ENCODE measurements at regions not wholly inside any gene's neighbourhood (a gene's known extent, or its start where the extent isn't known, plus 50 kb on each side); places are given as distances from the start of the nearest gene placed in this dataset.
"Not testable (repeated sequence)": the region's sequence is repeated elsewhere in the genome, so short reads cannot be mapped to it uniquely, and the experiment has no call there.

DNA sequence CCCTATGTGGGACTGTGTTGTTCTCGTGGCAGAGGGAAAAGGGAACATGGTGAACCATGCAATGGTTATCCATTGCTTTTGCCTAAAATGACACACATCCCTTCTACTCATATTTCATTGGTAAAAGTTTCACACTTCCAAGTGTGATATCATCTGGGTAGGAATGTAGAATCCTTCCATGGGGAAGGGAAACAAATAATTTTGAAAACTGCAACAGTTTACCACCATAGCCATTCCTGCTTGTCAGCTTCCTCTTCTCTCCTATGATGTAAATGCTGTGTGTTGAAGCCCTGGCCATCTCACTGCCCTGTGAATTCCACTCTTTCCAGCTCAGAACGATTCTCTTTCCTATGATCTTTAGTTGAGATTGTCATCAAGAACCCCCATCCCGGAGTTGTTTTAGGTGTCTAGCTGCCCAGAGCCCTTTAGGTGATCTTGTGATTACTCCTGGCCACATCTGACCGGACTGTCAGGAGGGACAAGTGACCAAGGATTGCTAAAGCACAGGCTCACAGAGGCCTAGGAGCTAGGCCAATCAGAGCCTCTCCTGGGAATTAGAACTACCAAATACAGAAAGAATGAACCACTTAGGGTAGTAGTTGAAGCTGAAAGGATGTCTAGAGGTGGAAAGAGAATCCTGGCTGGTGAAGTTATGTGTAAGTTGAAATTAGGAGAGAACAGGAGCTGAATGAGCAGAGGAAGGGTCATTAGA, 84.6 kb downstream of the VCPKMT start:
- TF ChIP-seq, protein P1, sequence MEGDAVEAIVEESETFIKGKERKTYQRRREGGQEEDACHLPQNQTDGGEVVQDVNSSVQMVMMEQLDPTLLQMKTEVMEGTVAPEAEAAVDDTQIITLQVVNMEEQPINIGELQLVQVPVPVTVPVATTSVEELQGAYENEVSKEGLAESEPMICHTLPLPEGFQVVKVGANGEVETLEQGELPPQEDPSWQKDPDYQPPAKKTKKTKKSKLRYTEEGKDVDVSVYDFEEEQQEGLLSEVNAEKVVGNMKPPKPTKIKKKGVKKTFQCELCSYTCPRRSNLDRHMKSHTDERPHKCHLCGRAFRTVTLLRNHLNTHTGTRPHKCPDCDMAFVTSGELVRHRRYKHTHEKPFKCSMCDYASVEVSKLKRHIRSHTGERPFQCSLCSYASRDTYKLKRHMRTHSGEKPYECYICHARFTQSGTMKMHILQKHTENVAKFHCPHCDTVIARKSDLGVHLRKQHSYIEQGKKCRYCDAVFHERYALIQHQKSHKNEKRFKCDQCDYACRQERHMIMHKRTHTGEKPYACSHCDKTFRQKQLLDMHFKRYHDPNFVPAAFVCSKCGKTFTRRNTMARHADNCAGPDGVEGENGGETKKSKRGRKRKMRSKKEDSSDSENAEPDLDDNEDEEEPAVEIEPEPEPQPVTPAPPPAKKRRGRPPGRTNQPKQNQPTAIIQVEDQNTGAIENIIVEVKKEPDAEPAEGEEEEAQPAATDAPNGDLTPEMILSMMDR (IDR thresholded peaks at IDR 0.05), result no peak
- peak overlapping the region; percentile 37 for H3K27ac Mint-ChIP-seq (ENCODE audit: unreplicated experiment)
- peaks cover 10% of the 10 kb centered on the region for H3K4me1 Mint-ChIP-seq (ENCODE audit: low read depth)
- no peak overlapping the region for H3K4me3 Mint-ChIP-seq (ENCODE audit: unreplicated experiment)
- no peaks in the 10 kb centered on the region for H3K9me3 Mint-ChIP-seq (ENCODE audit: low read depth)
- H3K36me3 Mint-ChIP-seq (ENCODE audit: low read depth), result no peaks in the 10 kb centered on the region
- no peaks in the 10 kb centered on the region for H3K27me3 Mint-ChIP-seq (ENCODE audit: low read depth)
- DNase-seq (ENCODE audit: low spot score), result no peak

DNA sequence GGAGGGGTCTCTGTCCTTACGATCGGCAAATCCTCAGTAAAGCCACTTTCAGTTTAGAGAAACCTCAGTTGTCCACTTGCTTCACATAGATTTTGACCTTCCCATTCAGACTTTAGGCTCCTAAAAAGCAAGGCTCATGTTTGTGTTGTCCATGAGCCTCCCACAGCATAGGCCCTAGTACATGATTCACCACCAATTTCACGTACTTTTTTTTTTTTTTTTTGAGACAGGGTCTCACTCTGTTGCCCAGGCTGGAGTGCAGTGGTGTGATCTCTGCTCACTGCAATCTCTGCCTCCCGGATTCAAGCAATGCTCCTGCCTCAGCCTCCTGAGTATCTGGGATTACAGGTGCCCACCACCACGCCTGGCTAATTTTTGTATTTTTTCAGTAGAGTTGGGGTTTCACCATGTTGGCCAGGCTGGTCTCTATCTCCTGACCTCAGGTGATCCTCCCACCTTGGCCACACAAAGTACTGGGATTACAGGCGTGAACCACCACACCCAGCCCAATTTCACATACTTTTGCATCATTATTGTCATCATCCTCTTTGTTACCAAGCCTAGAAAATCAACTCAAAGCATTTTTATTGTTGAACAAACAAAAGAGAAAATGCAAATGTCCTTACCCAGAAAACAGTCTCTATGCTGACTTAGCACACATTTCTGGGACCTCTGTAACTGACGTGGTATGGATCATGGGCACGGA, 83.8 kb downstream of the VCPKMT start:
- H3K4me3 Mint-ChIP-seq (ENCODE audit: unreplicated experiment); H3K27ac Mint-ChIP-seq (ENCODE audit: unreplicated experiment); DNase-seq (ENCODE audit: low spot score); H3K9me3 Mint-ChIP-seq (ENCODE audit: low read depth); H3K36me3 Mint-ChIP-seq (ENCODE audit: low read depth); H3K27me3 Mint-ChIP-seq (ENCODE audit: low read depth): not testable (repeated sequence)
- peaks cover 10% of the 10 kb centered on the region for H3K4me1 Mint-ChIP-seq (ENCODE audit: low read depth)

DNA sequence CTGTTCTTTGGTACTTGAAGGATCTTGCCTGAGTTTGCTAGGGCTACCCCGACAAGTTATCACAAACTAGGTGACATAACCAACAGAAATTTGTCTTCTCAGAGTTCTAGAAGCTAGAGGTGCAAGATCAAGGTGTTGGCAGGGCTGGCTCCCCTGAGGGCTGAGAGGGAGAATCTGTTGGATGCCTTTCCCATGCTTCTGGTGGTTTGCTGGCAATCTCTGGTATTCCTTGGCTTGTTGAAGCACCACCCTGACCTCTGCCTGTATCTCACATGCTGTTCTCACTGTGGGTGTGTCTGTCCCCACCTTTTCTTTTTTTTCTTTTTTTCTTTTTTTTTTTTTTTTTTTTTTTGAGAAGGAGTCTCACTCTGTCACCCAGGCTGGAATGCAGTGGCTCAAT, 81.2 kb downstream of the VCPKMT start:
- no peak overlapping the region for H3K4me3 Mint-ChIP-seq (ENCODE audit: unreplicated experiment)
- TF ChIP-seq, protein P1 (IDR thresholded peaks at IDR 0.05), result no peak

DNA sequence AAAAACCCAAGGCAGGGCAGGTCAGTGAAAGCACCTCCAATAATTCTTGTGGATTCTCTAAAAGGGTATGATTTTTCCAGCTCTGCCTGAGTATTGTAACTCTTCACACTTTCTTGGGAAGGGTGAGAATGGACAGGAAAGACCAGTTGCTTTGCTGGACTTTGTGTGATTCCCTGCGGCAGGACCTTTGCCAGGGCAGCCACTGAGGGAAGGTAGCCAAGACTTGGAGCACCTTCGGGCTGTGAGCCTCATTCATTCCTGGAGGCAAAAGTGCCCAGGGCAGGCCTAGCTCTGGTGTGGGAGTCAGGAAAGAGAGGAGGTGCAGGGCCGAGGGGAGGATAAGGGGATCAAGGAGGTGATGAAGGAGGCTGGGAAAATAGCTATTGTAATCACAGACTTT, 80.2 kb downstream of the VCPKMT start:
- no peaks in the 10 kb centered on the region for H3K27me3 Mint-ChIP-seq (ENCODE audit: low read depth)
- DNase-seq (ENCODE audit: low spot score), result no peak
- TF ChIP-seq, protein P1 (IDR thresholded peaks at IDR 0.05), result no peak
- H3K27ac Mint-ChIP-seq (ENCODE audit: unreplicated experiment), result no peak overlapping the region
- H3K36me3 Mint-ChIP-seq (ENCODE audit: low read depth), result no peaks in the 10 kb centered on the region
- H3K4me3 Mint-ChIP-seq (ENCODE audit: unreplicated experiment), result no peak overlapping the region
- peaks cover 35% of the 10 kb centered on the region for H3K4me1 Mint-ChIP-seq (ENCODE audit: low read depth)
- no peaks in the 10 kb centered on the region for H3K9me3 Mint-ChIP-seq (ENCODE audit: low read depth)

More for the DNA sequence above, 81.2 kb downstream of the VCPKMT start:
- Mint-ChIP-seq H3K4me1 (ENCODE audit: low read depth) (peaks cover 26% of the 10 kb centered on the region), H3K36me3 (ENCODE audit: low read depth) (no peaks in the 10 kb centered on the region), H3K27ac (ENCODE audit: unreplicated experiment) (no peak overlapping the region), H3K27me3 (ENCODE audit: low read depth) (no peaks in the 10 kb centered on the region), H3K9me3 (ENCODE audit: low read depth) (no peaks in the 10 kb centered on the region)
- no peak for DNase-seq (ENCODE audit: low spot score)

DNA sequence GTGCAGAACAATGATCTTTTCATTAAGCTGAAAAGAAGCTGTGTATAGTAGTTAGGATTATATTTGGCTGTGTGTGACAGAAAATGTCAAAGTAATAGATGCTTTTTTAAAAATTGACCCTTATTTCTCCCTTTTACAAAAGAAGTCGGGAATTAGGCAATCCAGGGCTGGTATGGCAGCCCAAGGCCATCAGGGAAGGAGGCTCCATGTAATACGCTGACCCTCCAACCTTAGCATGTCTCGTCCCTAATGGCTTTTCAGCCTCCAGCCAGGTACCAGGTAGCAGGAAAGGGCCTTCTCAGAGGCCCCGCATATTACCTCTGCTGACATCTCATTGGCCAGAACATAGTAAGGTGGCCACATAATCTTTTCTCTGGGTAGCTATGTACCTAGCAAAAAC, 79.7 kb downstream of the VCPKMT start:
- Mint-ChIP-seq H3K4me3 (ENCODE audit: unreplicated experiment) (no peak overlapping the region), H3K36me3 (ENCODE audit: low read depth) (no peaks in the 10 kb centered on the region), H3K27me3 (ENCODE audit: low read depth) (no peaks in the 10 kb centered on the region), H3K4me1 (ENCODE audit: low read depth) (peaks cover 31% of the 10 kb centered on the region), H3K9me3 (ENCODE audit: low read depth) (no peaks in the 10 kb centered on the region), H3K27ac (ENCODE audit: unreplicated experiment) (no peak overlapping the region)
- DNase-seq (ENCODE audit: low spot score), result no peak
- TF ChIP-seq, protein P1 (IDR thresholded peaks at IDR 0.05), result no peak
